ENCODE measurements at regions not wholly inside any gene's neighbourhood (a gene's known extent, or its start where the extent isn't known, plus 50 kb on each side); places are given as distances from the start of the nearest gene placed in this dataset.

DNA sequence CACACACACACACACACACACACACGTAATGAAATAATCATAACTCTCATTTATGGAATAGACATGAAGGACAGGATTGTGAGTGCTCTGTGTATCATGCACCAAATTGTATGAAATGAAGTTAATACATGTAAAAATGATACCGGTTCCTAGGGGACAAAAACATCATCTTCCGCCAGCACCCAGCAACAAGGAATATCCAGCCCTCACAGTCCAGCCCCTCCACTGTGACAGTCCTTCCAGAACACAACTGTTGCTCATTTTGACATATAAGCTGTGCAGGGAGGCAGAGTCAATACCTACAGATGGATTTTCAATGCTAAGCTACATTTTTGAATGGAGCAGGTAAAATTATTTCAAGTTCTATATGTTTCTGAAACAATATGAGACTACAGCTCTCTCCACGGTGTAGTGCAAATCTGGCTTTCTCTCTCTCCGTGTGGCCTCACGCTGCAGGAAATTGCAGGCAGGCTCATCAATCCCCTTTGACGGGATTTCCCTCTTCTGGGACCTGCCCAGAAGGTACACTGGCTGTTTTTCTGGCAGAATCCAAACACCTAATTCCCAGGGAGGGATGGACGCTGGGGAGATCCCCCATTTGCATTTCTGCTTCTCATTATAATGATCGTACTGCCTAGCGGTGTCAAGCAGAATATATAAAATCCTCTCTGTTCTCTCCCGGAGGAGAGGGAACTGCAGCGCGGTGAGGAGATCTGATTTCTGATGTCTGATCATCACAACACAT is 494.0 kb downstream of the LIG4 start:
- DNase-seq (ENCODE audit: low read depth) = no peak
- H3K4me3 ChIP-seq (ENCODE audit: low read depth, low read length) = peak overlapping the region; percentile 9
- TF ChIP-seq CTCF (IDR thresholded peaks at IDR 0.05; ENCODE audit: low read depth, low read length, missing control alignments) = no peak
- in situ Hi-C loops (cut with HindIII; ENCODE audit: low sequenced_read_pairs) = no loop called here

- no peak for DNase-seq (ENCODE audit: low read depth)
- no peak overlapping the region for H3K4me3 ChIP-seq (ENCODE audit: low read depth, low read length)
- in situ Hi-C loops (cut with HindIII; ENCODE audit: low sequenced_read_pairs) = no loop called here
- TF ChIP-seq CTCF (IDR thresholded peaks at IDR 0.05; ENCODE audit: low read depth, low read length, missing control alignments) = no peak
Observed at GRCh38 chr13:107716741-107717140, 498.6 kb downstream of the LIG4 start.

GRCh38 chr13:107716241-107716640 is 499.1 kb downstream of the LIG4 start:
- H3K4me3 ChIP-seq (ENCODE audit: low read depth, low read length) = no peak overlapping the region
- no peak for DNase-seq (ENCODE audit: low read depth)
- in situ Hi-C loops (cut with HindIII; ENCODE audit: low sequenced_read_pairs) = no loop called here
- no peak for TF ChIP-seq CTCF (IDR thresholded peaks at IDR 0.05; ENCODE audit: low read depth, low read length, missing control alignments)

GRCh38 chr13:107715496-107715895 is 499.8 kb downstream of the LIG4 start:
- in situ Hi-C loops (cut with HindIII; ENCODE audit: low sequenced_read_pairs) = no loop called here
- no peak for TF ChIP-seq CTCF (IDR thresholded peaks at IDR 0.05; ENCODE audit: low read depth, low read length, missing control alignments)

GRCh38 chr13:107713314-107713713 is 502.0 kb downstream of the LIG4 start:
- DNase-seq (ENCODE audit: low read depth) = no peak
- TF ChIP-seq CTCF (IDR thresholded peaks at IDR 0.05; ENCODE audit: low read depth, low read length, missing control alignments) = no peak
- H3K4me3 ChIP-seq (ENCODE audit: low read depth, low read length) = no peak overlapping the region
- in situ Hi-C loops (cut with HindIII; ENCODE audit: low sequenced_read_pairs) = no loop called here

More at GRCh38 chr13:107715496-107715895, 499.8 kb downstream of the LIG4 start:
- DNase-seq (ENCODE audit: low read depth) = no peak
- H3K4me3 ChIP-seq (ENCODE audit: low read depth, low read length) = no peak overlapping the region

DNA sequence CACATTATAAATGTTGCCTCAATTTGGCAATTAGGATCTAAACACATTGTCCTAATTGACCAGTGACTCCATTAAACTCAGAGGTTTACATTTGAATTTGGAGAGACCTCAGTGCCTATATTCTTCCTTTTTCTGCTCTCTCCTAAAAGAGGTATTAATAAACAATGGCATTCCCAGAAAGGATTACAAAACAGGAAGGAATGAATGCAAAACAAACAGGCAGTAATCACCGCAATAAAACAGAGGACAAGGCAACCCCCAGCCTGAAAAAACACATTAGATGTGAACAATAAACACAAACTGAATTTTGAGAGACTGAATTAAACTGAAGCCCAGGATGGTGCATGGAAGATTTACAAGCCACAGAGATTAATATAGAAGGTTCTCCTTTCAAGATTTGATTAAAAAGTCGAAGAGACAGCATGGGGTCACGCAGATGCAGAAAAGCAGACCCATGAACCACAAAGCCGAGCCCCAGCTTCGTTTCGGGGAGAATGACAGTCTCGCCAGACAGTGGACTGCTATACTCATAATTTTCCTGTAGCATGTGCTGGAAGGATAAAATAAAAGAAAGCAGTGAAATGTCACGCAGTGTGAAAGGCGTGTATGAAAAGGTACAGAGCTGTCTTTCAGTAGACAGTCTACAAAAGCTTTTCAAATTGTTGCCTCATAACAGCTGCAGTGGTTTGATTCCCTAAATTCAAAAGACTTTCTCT is 503.0 kb downstream of the LIG4 start:
- H3K4me3 ChIP-seq (ENCODE audit: low read depth, low read length) = no peak overlapping the region
- DNase-seq (ENCODE audit: low read depth) = no peak
- TF ChIP-seq CTCF (IDR thresholded peaks at IDR 0.05; ENCODE audit: low read depth, low read length, missing control alignments) = no peak
- in situ Hi-C loops (cut with HindIII; ENCODE audit: low sequenced_read_pairs) = no loop called here

Data from astrocyte of the cerebellum (primary cell).